ENCODE measurements at regions not wholly inside any gene's neighbourhood (a gene's known extent, or its start where the extent isn't known, plus 50 kb on each side); places are given as distances from the start of the nearest gene placed in this dataset.
A peak's percentile ranks its signal among the peaks of the same experiment; 100 is the strongest.

DNA sequence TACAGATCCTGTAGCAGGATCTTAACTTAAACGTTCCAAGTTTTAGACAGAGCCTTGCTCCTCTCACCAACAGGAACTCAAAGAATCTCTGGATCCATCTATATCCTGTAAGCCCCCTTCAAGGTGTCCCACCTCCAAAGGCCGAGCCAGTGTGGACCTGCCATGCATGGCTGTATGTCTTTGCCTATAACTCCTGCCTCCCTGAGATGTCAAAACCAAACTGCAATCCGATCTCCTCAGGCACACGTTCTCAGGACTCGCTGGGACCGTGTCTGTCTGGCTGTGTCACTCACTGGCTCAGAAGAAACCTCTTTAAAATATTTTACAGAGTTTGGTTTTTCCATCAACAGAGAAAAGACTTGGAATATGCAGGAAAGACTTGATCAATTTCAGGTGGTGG, 51.4 kb upstream of the FAM20C start:
- no peak for TF ChIP-seq SNAI2 (CRISPR knock-in tag; IDR thresholded peaks at IDR 0.05)
- TF ChIP-seq ZFP30 (CRISPR knock-in tag; IDR thresholded peaks at IDR 0.05) = no peak
- no peak for TF ChIP-seq TOX (CRISPR knock-in tag; IDR thresholded peaks at IDR 0.05; ENCODE audit: borderline replicate concordance)
- TF ChIP-seq, protein P1, sequence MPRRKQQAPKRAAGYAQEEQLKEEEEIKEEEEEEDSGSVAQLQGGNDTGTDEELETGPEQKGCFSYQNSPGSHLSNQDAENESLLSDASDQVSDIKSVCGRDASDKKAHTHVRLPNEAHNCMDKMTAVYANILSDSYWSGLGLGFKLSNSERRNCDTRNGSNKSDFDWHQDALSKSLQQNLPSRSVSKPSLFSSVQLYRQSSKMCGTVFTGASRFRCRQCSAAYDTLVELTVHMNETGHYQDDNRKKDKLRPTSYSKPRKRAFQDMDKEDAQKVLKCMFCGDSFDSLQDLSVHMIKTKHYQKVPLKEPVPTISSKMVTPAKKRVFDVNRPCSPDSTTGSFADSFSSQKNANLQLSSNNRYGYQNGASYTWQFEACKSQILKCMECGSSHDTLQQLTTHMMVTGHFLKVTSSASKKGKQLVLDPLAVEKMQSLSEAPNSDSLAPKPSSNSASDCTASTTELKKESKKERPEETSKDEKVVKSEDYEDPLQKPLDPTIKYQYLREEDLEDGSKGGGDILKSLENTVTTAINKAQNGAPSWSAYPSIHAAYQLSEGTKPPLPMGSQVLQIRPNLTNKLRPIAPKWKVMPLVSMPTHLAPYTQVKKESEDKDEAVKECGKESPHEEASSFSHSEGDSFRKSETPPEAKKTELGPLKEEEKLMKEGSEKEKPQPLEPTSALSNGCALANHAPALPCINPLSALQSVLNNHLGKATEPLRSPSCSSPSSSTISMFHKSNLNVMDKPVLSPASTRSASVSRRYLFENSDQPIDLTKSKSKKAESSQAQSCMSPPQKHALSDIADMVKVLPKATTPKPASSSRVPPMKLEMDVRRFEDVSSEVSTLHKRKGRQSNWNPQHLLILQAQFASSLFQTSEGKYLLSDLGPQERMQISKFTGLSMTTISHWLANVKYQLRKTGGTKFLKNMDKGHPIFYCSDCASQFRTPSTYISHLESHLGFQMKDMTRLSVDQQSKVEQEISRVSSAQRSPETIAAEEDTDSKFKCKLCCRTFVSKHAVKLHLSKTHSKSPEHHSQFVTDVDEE (CRISPR knock-in tag; IDR thresholded peaks at IDR 0.05) = no peak
- TF ChIP-seq PATZ1 (CRISPR knock-in tag; IDR thresholded peaks at IDR 0.05; ENCODE audit: borderline replicate concordance) = no peak
- no peak for TF ChIP-seq ZNF565 (CRISPR knock-in tag; conservative IDR thresholded peaks at IDR 0.05; ENCODE audit: low read depth)
- TF ChIP-seq ARNTL (CRISPR knock-in tag; IDR thresholded peaks at IDR 0.05; ENCODE audit: borderline replicate concordance, low read depth) = no peak
- TF ChIP-seq CSDC2 (CRISPR knock-in tag; IDR thresholded peaks at IDR 0.05) = no peak
- no peak for TF ChIP-seq ZC3H10 (CRISPR knock-in tag; IDR thresholded peaks at IDR 0.05)
- TF ChIP-seq, protein P2, sequence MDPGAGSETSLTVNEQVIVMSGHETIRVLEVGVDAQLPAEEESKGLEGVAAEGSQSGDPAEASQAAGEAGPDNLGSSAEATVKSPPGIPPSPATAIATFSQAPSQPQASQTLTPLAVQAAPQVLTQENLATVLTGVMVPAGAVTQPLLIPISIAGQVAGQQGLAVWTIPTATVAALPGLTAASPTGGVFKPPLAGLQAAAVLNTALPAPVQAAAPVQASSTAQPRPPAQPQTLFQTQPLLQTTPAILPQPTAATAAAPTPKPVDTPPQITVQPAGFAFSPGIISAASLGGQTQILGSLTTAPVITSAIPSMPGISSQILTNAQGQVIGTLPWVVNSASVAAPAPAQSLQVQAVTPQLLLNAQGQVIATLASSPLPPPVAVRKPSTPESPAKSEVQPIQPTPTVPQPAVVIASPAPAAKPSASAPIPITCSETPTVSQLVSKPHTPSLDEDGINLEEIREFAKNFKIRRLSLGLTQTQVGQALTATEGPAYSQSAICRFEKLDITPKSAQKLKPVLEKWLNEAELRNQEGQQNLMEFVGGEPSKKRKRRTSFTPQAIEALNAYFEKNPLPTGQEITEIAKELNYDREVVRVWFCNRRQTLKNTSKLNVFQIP (CRISPR knock-in tag; IDR thresholded peaks at IDR 0.05; ENCODE audit: borderline replicate concordance, low read depth) = no peak
- no peak for TF ChIP-seq ISL1 (CRISPR knock-in tag; IDR thresholded peaks at IDR 0.05)
- no peak for TF ChIP-seq OSR1 (CRISPR knock-in tag; IDR thresholded peaks at IDR 0.05)
- TF ChIP-seq ZNF8 (CRISPR knock-in tag; IDR thresholded peaks at IDR 0.05) = no peak
- TF ChIP-seq PPARA (CRISPR knock-in tag; IDR thresholded peaks at IDR 0.05; ENCODE audit: borderline replicate concordance) = no peak
- TF ChIP-seq BACH2 (CRISPR knock-in tag; IDR thresholded peaks at IDR 0.05; ENCODE audit: borderline replicate concordance) = no peak
- no peak for TF ChIP-seq GLIS3 (CRISPR knock-in tag; IDR thresholded peaks at IDR 0.05)
- TF ChIP-seq ESRRG (CRISPR knock-in tag; IDR thresholded peaks at IDR 0.05) = no peak
- TF ChIP-seq CSRNP3 (CRISPR knock-in tag; IDR thresholded peaks at IDR 0.05) = no peak
- ATAC-seq = no peak

DNA sequence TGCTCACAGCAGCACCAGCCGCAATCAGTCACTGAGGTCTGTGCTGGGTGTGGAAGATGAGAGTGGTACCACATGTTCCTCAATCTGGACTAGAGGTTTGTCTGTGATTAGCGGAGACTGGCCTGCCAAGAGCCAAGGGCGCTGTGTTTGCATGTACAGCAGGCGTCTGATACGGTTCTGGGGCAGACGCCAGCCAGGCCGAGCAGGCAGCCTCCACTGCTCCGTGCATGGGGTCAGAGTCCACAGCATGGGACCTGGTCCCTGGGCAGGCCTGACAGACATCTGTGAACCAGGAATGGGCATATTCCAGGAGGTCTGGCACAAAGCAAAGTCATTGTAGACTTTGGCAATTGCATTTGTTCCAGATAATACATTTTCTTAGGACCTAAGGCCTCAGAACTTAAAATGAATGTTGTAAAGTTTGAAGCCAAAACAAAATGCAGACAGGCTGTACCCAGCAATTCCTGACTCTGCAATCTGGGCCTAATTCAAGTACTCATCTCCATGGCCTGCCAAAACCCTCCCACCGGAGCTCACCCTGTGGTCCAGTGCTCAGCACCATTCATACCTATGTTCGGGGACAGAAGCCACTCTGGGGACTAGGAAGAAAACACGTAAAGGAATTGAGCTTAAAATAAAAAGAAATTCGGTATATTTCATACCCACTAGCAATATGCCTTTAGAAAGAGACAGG, 50.0 kb upstream of the FAM20C start:
- ATAC-seq = peak; percentile 37; the same call in 2 of the 3 replicates

More for the DNA sequence above, 50.0 kb upstream of the FAM20C start:
- TF ChIP-seq SNAI2 (CRISPR knock-in tag; IDR thresholded peaks at IDR 0.05) (no peak), GLIS3 (CRISPR knock-in tag; IDR thresholded peaks at IDR 0.05) (no peak), ZC3H10 (CRISPR knock-in tag; IDR thresholded peaks at IDR 0.05) (no peak), PATZ1 (CRISPR knock-in tag; IDR thresholded peaks at IDR 0.05; ENCODE audit: borderline replicate concordance) (no peak), ZNF565 (CRISPR knock-in tag; conservative IDR thresholded peaks at IDR 0.05; ENCODE audit: low read depth) (no peak), RARB (CRISPR knock-in tag; IDR thresholded peaks at IDR 0.05) (no peak), ZNF70 (CRISPR knock-in tag; IDR thresholded peaks at IDR 0.05) (no peak)
- TF ChIP-seq, protein P3, sequence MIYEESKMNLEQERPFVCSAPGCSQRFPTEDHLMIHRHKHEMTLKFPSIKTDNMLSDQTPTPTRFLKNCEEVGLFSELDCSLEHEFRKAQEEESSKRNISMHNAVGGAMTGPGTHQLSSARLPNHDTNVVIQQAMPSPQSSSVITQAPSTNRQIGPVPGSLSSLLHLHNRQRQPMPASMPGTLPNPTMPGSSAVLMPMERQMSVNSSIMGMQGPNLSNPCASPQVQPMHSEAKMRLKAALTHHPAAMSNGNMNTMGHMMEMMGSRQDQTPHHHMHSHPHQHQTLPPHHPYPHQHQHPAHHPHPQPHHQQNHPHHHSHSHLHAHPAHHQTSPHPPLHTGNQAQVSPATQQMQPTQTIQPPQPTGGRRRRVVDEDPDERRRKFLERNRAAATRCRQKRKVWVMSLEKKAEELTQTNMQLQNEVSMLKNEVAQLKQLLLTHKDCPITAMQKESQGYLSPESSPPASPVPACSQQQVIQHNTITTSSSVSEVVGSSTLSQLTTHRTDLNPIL (CRISPR knock-in tag; IDR thresholded peaks at IDR 0.05; ENCODE audit: low read depth) = no peak
- TF ChIP-seq, protein P1 (CRISPR knock-in tag; IDR thresholded peaks at IDR 0.05) = no peak
